Panc1 (cell line): ENCODE measurements at regions not wholly inside any gene's neighbourhood (a gene's known extent, or its start where the extent isn't known, plus 50 kb on each side); places are given as distances from the start of the nearest gene placed in this dataset.

Source experiments
- ATAC-seq: fragments of 200-7000 bp; cut with Tn5 transposase; 2 replicates; pipeline ENCODE4 v1.9.1; 2020; ENCODE audit warnings: mild to moderate bottlenecking, moderate library complexity
- BruUV-seq: library from RNA; stranded (reverse); fragments of 400-500 nt; replicated peaks from 2 replicates; lab custom pipeline; 2021; lab: Mats Ljungman, UMichigan
- CTCF ChIA-PET: fragments of 300-600 bp; sonication (Branson Sonifier 250); formaldehyde crosslinking; loops from one replicate; lab custom pipeline; 2022; ENCODE audit warnings: antibody characterized with exemption; lab: Charles Lee
- POLR2A ChIA-PET: fragments of 300-600 bp; sonication (Branson Sonifier 250); formaldehyde crosslinking; loops from one replicate; lab custom pipeline; 2022; ENCODE audit warnings: antibody characterized with exemption; lab: Charles Lee
- DNase-seq: peaks from one replicate; pipeline ENCODE4 v3.0.0-alpha.2; 2010; ENCODE audit warnings: low read depth, low spot score
- H3K27ac ChIP-seq: 2 replicates; pipeline ENCODE4 v1.5.1; 2011; ENCODE audit warnings: mild to moderate bottlenecking, low read length, inconsistent platforms
- H3K27me3 ChIP-seq: fragments of 200-500 bp; sonication (Bioruptor generic); 2 replicates; pipeline ENCODE4 v1.6.0; 2014; ENCODE audit warnings: low read length, inconsistent platforms; ENCODE audit not compliant: control insufficient read depth, insufficient read depth
- H3K36me3 ChIP-seq: fragments of 200-500 bp; sonication (Bioruptor generic); 2 replicates; pipeline ENCODE4 v1.5.1; 2014; ENCODE audit warnings: inconsistent platforms, mild to moderate bottlenecking, low read length, moderate library complexity; ENCODE audit not compliant: control insufficient read depth, insufficient read depth
- H3K4me1 ChIP-seq: 2 replicates; pipeline ENCODE4 v1.5.1; 2011; ENCODE audit warnings: inconsistent platforms, mild to moderate bottlenecking, low read length, moderate library complexity; ENCODE audit not compliant: control insufficient read depth, insufficient read depth
- H3K4me3 ChIP-seq, 2 experiments: 2 replicates each; pipeline ENCODE4 v1.5.1; 2011 to 2012; ENCODE audit warnings: low read depth in 2 of 2, low read length in 2 of 2, mild to moderate bottlenecking in 2 of 2, inconsistent platforms in 1 of 2, moderate library complexity in 1 of 2
- H3K9me3 ChIP-seq: fragments of 200-500 bp; sonication (Bioruptor generic); 2 replicates; pipeline ENCODE4 v1.5.1; 2014; ENCODE audit warnings: low read depth, mild to moderate bottlenecking, inconsistent platforms, low read length, moderate library complexity; ENCODE audit not compliant: control insufficient read depth, insufficient read depth
- CTCF ChIP-seq: fragments of 450-650 bp; IDR thresholded peaks from 2 replicates; pipeline ENCODE4 v1.5.1; 2017; ENCODE audit warnings: mild to moderate bottlenecking
- POLR2AphosphoS5 ChIP-seq: IDR thresholded peaks from 2 replicates; pipeline ENCODE4 v1.6.1; 2012; ENCODE audit warnings: mild to moderate bottlenecking, low read depth, low read length, moderate library complexity
- REST ChIP-seq, 2 experiments: IDR thresholded peaks; 2 replicates each; pipeline ENCODE4 v1.6.1; 2011 to 2012; ENCODE audit warnings: low read depth in 2 of 2, control low read depth in 1 of 2, low read length in 1 of 2, mild to moderate bottlenecking in 1 of 2, moderate library complexity in 1 of 2; ENCODE audit not compliant: insufficient read depth in 1 of 2
- SIN3A ChIP-seq: IDR thresholded peaks from 2 replicates; pipeline ENCODE4 v1.6.1; 2012; ENCODE audit warnings: low read depth, mild to moderate bottlenecking, low read length, moderate library complexity, borderline replicate concordance; ENCODE audit not compliant: insufficient read depth
- TCF7L2 ChIP-seq: IDR thresholded peaks from 2 replicates; pipeline ENCODE4 v1.6.1; 2011; ENCODE audit warnings: mild to moderate bottlenecking, low read depth, low read length, inconsistent platforms
- in situ Hi-C: cut with HindIII; loops from 2 replicates; pipeline ENCODE4 v1.10.0; 2016; ENCODE audit warnings: low sequenced_read_pairs, low pct_unique_long_range_greater_than_20kb
- intact Hi-C: fragments of 100-400 bp; cut with micrococcal nuclease; formaldehyde crosslinking; loops from one replicate; pipeline ENCODE4 v1.10.0; 2022; ENCODE audit not compliant: unreplicated experiment

GRCh38 chr18:66111018-66111417, 360.2 kb downstream of the CDH7 start:
- intact Hi-C loops = no loop called here
- ATAC-seq (no peak), DNase-seq (no peak)
- no peak overlapping the region for H3K4me3 ChIP-seq
- H3K27me3 ChIP-seq = no peaks in the 10 kb centered on the region
- POLR2A ChIA-PET = no interaction called here
- H3K27ac ChIP-seq = no peak overlapping the region
- no peaks in the 10 kb centered on the region for H3K4me1 ChIP-seq
- TF ChIP-seq TCF7L2 = no peak
- in situ Hi-C loops = no loop called here
- H3K36me3 ChIP-seq = no peaks in the 10 kb centered on the region
- CTCF ChIA-PET = no interaction called here
- no peaks in the 10 kb centered on the region for H3K9me3 ChIP-seq
- no TSS peak for BruUV-seq

- DNase-seq = no peak
- H3K27ac ChIP-seq = no peak overlapping the region
- ChIA-PET POLR2A (no interaction called here), CTCF (no interaction called here)
- ATAC-seq = no peak
- H3K4me3 ChIP-seq = no peak overlapping the region
- H3K27me3 ChIP-seq = no peaks in the 10 kb centered on the region
- no peaks in the 10 kb centered on the region for H3K4me1 ChIP-seq
- intact Hi-C loops = no loop called here
- H3K9me3 ChIP-seq = no peaks in the 10 kb centered on the region
- in situ Hi-C loops = no loop called here
- no TSS peak for BruUV-seq
- TF ChIP-seq CTCF (no peak), REST (IDR thresholded peaks at IDR 0.05; ENCODE audit: insufficient read depth in 1 of 2, low read depth in 2 of 2, low read length in 1 of 2) (no peak), POLR2AphosphoS5 (no peak), SIN3A (no peak), TCF7L2 (no peak)
- H3K36me3 ChIP-seq = no peaks in the 10 kb centered on the region
Observed at GRCh38 chr18:66110607-66111006, 359.8 kb downstream of the CDH7 start.

- ATAC-seq (no peak), DNase-seq (no peak)
- Histone ChIP-seq H3K4me3 (no peak overlapping the region), H3K27me3 (no peaks in the 10 kb centered on the region), H3K9me3 (no peaks in the 10 kb centered on the region), H3K36me3 (no peaks in the 10 kb centered on the region), H3K4me1 (no peaks in the 10 kb centered on the region), H3K27ac (no peak overlapping the region)
- TF ChIP-seq REST (IDR thresholded peaks at IDR 0.05; ENCODE audit: insufficient read depth in 1 of 2, low read depth in 2 of 2, low read length in 1 of 2) = no peak
- no peak for TF ChIP-seq CTCF
- TF ChIP-seq SIN3A = no peak
- TF ChIP-seq POLR2AphosphoS5 = no peak
- no peak for TF ChIP-seq TCF7L2
- in situ Hi-C loops = no loop called here
- intact Hi-C loops = no loop called here
- BruUV-seq = no TSS peak
- ChIA-PET POLR2A (no interaction called here), CTCF (no interaction called here)
Observed at GRCh38 chr18:66109981-66110380, 359.2 kb downstream of the CDH7 start.
